ENCODE measurements at regions not wholly inside any gene's neighbourhood (a gene's known extent, or its start where the extent isn't known, plus 50 kb on each side); places are given as distances from the start of the nearest gene placed in this dataset.

GRCh38 chr3:176930942-176931341, 266.3 kb downstream of the TBL1XR1 start (continued):
- TF ChIP-seq E2F4 (CRISPR knock-in tag; IDR thresholded peaks at IDR 0.05; ENCODE audit: borderline replicate concordance, low read depth) = no peak

DNA sequence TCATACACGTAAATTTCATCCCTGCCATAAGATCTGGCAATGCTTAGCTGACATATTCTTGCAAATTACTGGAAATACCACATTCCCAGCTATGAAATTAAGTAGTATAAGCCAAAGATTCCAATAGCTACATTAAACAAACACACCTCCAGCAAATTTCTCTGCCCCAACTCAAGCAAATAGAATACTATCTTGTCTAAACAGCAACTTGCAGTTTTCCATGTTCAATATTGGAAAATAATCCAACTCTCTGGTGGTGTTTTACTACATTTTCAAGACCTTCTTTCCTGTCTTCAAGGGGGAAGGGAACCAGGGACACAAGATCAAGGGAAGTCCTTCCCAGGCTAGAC, 268.7 kb downstream of the TBL1XR1 start:
- ChIA-PET CTCF (interaction anchor here (0.9 to 1.7 kb wide), 3 partner anchors 10 to 265 kb away, joined by 3 to 5 read pairs (median 4); no protein-coding TSS in a partner anchor), POLR2A (no interaction called here)
- ATAC-seq (no peak), DNase-seq (ENCODE audit: low spot score) (no peak)
- H3K4me3 Mint-ChIP-seq = no peak overlapping the region
- H3K9me3 Mint-ChIP-seq = peaks cover 7% of the 10 kb centered on the region
- TF ChIP-seq ESRRA (CRISPR knock-in tag; IDR thresholded peaks at IDR 0.05; ENCODE audit: borderline replicate concordance) (no peak), EMX1 (CRISPR knock-in tag; IDR thresholded peaks at IDR 0.05) (no peak), OVOL2 (CRISPR knock-in tag; IDR thresholded peaks at IDR 0.05; ENCODE audit: borderline replicate concordance) (no peak), NR1H2 (CRISPR knock-in tag; IDR thresholded peaks at IDR 0.05) (no peak), NR2C2 (CRISPR knock-in tag; IDR thresholded peaks at IDR 0.05) (no peak), CTCF (IDR thresholded peaks at IDR 0.05) (no peak), FOXJ3 (CRISPR knock-in tag; IDR thresholded peaks at IDR 0.05; ENCODE audit: borderline replicate concordance) (no peak)
- TF ChIP-seq, protein P1, sequence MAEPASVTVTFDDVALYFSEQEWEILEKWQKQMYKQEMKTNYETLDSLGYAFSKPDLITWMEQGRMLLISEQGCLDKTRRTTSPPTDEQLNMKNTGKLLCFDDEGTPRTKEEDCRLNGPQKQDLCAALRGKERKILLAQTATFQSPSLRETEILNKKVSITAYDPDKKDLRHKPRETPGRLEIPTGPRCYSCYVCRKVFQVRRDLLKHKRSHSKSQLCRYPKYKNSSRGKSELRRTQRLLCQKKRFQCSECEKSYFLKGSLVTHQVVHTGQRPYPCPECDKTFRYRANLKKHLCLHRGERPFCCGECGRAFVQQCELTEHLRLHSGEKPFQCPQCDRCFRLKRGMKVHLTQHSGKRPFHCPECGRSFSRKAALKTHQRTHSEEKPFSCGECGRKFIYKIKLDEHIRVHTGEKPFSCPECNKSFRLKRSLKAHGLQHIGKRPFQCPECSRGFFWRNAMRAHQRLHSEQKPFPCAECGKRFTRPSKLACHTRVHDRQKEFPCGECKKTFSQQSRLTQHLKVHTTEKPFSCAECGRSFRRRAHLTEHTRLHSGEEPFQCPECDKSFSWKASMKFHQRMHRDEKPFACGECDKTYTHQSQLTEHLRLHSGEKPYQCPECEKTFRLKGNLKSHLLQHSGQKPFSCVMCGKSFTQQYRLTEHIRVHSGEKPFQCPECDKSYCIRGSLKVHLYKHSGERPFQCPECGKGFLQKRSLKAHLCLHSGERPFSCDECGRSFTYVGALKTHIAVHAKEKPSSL (CRISPR knock-in tag; conservative IDR thresholded peaks at IDR 0.05) = no peak
- TF ChIP-seq, protein P2, sequence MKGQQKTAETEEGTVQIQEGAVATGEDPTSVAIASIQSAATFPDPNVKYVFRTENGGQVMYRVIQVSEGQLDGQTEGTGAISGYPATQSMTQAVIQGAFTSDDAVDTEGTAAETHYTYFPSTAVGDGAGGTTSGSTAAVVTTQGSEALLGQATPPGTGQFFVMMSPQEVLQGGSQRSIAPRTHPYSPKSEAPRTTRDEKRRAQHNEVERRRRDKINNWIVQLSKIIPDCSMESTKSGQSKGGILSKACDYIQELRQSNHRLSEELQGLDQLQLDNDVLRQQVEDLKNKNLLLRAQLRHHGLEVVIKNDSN (CRISPR knock-in tag; IDR thresholded peaks at IDR 0.05) = no peak
- H3K36me3 Mint-ChIP-seq = peaks cover 4% of the 10 kb centered on the region; the same call in 1 of the 2 replicates
- peaks cover 11% of the 10 kb centered on the region for H3K4me1 Mint-ChIP-seq
- H3K27ac Mint-ChIP-seq = no peak overlapping the region
- no peaks in the 10 kb centered on the region for H3K27me3 Mint-ChIP-seq (ENCODE audit: low read depth)

DNA sequence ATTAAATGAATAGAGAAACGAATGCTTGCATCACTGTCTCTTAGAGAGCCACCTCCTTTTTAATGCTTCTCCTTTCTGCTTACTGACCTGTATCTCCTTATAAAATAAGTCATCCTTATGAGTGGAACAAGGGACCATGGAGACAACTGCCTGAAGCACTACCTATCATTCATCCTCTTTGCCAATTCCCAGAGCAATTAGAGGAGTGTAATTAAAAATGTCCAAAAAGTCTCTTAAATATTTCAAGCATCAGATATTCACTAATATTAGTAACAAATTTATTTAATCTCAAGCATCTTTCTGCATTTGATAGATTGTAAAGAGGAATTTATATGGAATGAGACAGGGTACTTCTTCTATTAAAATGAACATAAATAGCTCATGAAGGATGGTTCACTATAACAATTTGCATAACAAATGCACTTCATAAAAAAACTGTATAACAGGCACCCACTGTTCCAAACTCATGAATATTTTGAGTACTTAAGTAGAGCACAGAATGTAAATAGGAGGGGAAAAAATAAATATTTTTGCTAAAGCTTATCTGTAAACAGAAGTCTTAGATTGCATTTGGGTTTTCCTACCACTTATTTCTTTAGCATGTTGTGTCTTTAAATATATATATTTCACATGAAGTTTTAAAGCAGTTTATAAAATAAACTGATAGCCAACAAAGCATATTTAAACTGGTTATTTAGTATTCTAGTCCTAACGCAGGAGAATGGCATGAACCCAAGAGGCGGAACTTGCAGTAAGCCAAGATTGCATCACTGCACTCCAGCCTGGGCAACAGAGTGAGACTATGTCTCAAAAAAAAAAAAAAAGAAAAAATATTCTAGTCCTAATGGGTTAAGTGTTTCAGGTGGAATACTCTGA, 269.3 kb downstream of the TBL1XR1 start:
- Mint-ChIP-seq H3K36me3 (peaks cover 4% of the 10 kb centered on the region; the same call in 1 of the 2 replicates), H3K27ac (no peak overlapping the region), H3K4me1 (peaks cover 6% of the 10 kb centered on the region; the same call in 1 of the 2 replicates), H3K27me3 (ENCODE audit: low read depth) (no peaks in the 10 kb centered on the region), H3K4me3 (no peak overlapping the region), H3K9me3 (peaks cover 9% of the 10 kb centered on the region)
- CTCF ChIA-PET = interaction anchor here (1.2 to 1.7 kb wide), 3 partner anchors 10 to 264 kb away, joined by 3 to 5 read pairs (median 3); no protein-coding TSS in a partner anchor
- POLR2A ChIA-PET = no interaction called here
- DNase-seq (ENCODE audit: low spot score) (no peak), ATAC-seq (no peak)
- TF ChIP-seq EMX1 (CRISPR knock-in tag; IDR thresholded peaks at IDR 0.05) = no peak
- TF ChIP-seq NR2C2 (CRISPR knock-in tag; IDR thresholded peaks at IDR 0.05) = no peak
- TF ChIP-seq, protein P2 (CRISPR knock-in tag; IDR thresholded peaks at IDR 0.05) = no peak
- TF ChIP-seq, protein P3, sequence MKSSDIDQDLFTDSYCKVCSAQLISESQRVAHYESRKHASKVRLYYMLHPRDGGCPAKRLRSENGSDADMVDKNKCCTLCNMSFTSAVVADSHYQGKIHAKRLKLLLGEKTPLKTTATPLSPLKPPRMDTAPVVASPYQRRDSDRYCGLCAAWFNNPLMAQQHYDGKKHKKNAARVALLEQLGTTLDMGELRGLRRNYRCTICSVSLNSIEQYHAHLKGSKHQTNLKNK (CRISPR knock-in tag; IDR thresholded peaks at IDR 0.05) = no peak
- no peak for TF ChIP-seq ZBTB21 (CRISPR knock-in tag; IDR thresholded peaks at IDR 0.05; ENCODE audit: borderline replicate concordance)
- no peak for TF ChIP-seq SMAD3 (CRISPR knock-in tag; IDR thresholded peaks at IDR 0.05; ENCODE audit: borderline replicate concordance)
- TF ChIP-seq GABPB1 (CRISPR knock-in tag; IDR thresholded peaks at IDR 0.05) = no peak
- no peak for TF ChIP-seq CREB1 (CRISPR knock-in tag; IDR thresholded peaks at IDR 0.05)
- TF ChIP-seq TP53 (CRISPR knock-in tag; IDR thresholded peaks at IDR 0.05) = no peak
- TF ChIP-seq JAZF1 (CRISPR knock-in tag; IDR thresholded peaks at IDR 0.05) = no peak
- no peak for TF ChIP-seq FOXK1 (CRISPR knock-in tag; IDR thresholded peaks at IDR 0.05)
- no peak for TF ChIP-seq FOXP4 (CRISPR knock-in tag; IDR thresholded peaks at IDR 0.05)
- TF ChIP-seq PREB (CRISPR knock-in tag; IDR thresholded peaks at IDR 0.05; ENCODE audit: borderline replicate concordance) = no peak
- no peak for TF ChIP-seq IRF2 (CRISPR knock-in tag; IDR thresholded peaks at IDR 0.05; ENCODE audit: borderline replicate concordance, low read depth)

Data from WTC11 (cell line).